HEK293T (cell line): ENCODE measurements at regions not wholly inside any gene's neighbourhood (a gene's known extent, or its start where the extent isn't known, plus 50 kb on each side); places are given as distances from the start of the nearest gene placed in this dataset.

Experiments used
- ARNT ChIP-seq: fragments of 450-650 bp; IDR thresholded peaks from 2 replicates; pipeline ENCODE4 v1.6.1; 2017; ENCODE audit warnings: mild to moderate bottlenecking
- BHLHE40 ChIP-seq: fragments of 450-650 bp; IDR thresholded peaks from 2 replicates; pipeline ENCODE4 v1.6.1; 2016; ENCODE audit warnings: mild to moderate bottlenecking, moderate library complexity, borderline replicate concordance
- ELF4 ChIP-seq: fragments of 450-650 bp; IDR thresholded peaks from 2 replicates; pipeline ENCODE4 v1.6.1; 2017; ENCODE audit warnings: antibody characterized with exemption
- FOXK2 ChIP-seq: fragments of 450-650 bp; IDR thresholded peaks from 2 replicates; pipeline ENCODE4 v1.6.1; 2016; ENCODE audit warnings: mild to moderate bottlenecking
- FOXM1 ChIP-seq: fragments of 450-650 bp; IDR thresholded peaks from 2 replicates; pipeline ENCODE4 v1.6.1; 2017; ENCODE audit warnings: mild to moderate bottlenecking, borderline replicate concordance
- HDGF ChIP-seq: fragments of 450-650 bp; IDR thresholded peaks from 2 replicates; pipeline ENCODE4 v1.6.1; 2017; ENCODE audit warnings: antibody characterized with exemption, borderline replicate concordance
- L3MBTL2 ChIP-seq: fragments of 450-650 bp; conservative IDR thresholded peaks from 2 replicates; pipeline ENCODE4 v1.6.1; 2016; ENCODE audit warnings: mild to moderate bottlenecking
- NFRKB ChIP-seq: fragments of 450-650 bp; IDR thresholded peaks from 2 replicates; pipeline ENCODE4 v1.6.1; 2016; ENCODE audit warnings: mild to moderate bottlenecking, moderate library complexity
- PKNOX1 ChIP-seq: fragments of 450-650 bp; IDR thresholded peaks from 2 replicates; pipeline ENCODE4 v1.6.1; 2016
- SP1 ChIP-seq: fragments of 450-650 bp; IDR thresholded peaks from 2 replicates; pipeline ENCODE4 v1.6.1; 2017
- SUZ12 ChIP-seq: fragments of 450-650 bp; IDR thresholded peaks from 2 replicates; pipeline ENCODE4 v1.6.1; 2016; ENCODE audit warnings: mild to moderate bottlenecking
- TARDBP ChIP-seq: fragments of 450-650 bp; IDR thresholded peaks from 2 replicates; pipeline ENCODE4 v1.6.1; 2016

- TF ChIP-seq TARDBP (no peak), L3MBTL2 (no peak), SP1 (no peak), FOXM1 (no peak), ELF4 (no peak), HDGF (no peak), BHLHE40 (no peak), ARNT (no peak), FOXK2 (no peak), SUZ12 (no peak), NFRKB (no peak), PKNOX1 (no peak)
Measured at GRCh38 chr3:113377158-113377557, 64.1 kb downstream of the CFAP44 start.
